MCF 10A (cell line): ENCODE measurements at regions not wholly inside any gene's neighbourhood (a gene's known extent, or its start where the extent isn't known, plus 50 kb on each side); places are given as distances from the start of the nearest gene placed in this dataset.

ENCODE experiments used
- BruUV-seq: library from RNA; stranded (reverse); fragments of 400-500 nt; replicated peaks from 2 replicates; lab custom pipeline; 2021; lab: Mats Ljungman, UMichigan
- CTCF ChIA-PET: fragments of 300-600 bp; sonication (Branson Sonifier 250); formaldehyde crosslinking; extraction: SDS; loops from one replicate; lab custom pipeline; 2021; ENCODE audit warnings: antibody characterized with exemption, inconsistent platforms; lab: Yijun Ruan, JAX
- POLR2A ChIA-PET: fragments of 300-600, 350-650 bp; sonication (Branson Sonifier 250); formaldehyde crosslinking; extraction: SDS; loops from one replicate; lab custom pipeline; 2020; ENCODE audit warnings: antibody characterized with exemption, inconsistent platforms; lab: Yijun Ruan, JAX
- DNase-seq: peaks from one replicate; pipeline ENCODE4 v3.0.0-alpha.2; 2018; ENCODE audit not compliant: unreplicated experiment
- H3K27ac Mint-ChIP-seq: one replicate; pipeline ENCODE4 v1.8.0; 2022; ENCODE audit warnings: mild to moderate bottlenecking, low read depth, mixed read lengths; ENCODE audit not compliant: unreplicated experiment
- H3K27me3 Mint-ChIP-seq: one replicate; pipeline ENCODE4 v1.8.0; 2022; ENCODE audit warnings: mixed read lengths; ENCODE audit not compliant: insufficient read depth, unreplicated experiment
- H3K36me3 Mint-ChIP-seq: one replicate; pipeline ENCODE4 v1.8.0; 2022; ENCODE audit warnings: mild to moderate bottlenecking, moderate library complexity, mixed read lengths; ENCODE audit not compliant: insufficient read depth, unreplicated experiment
- H3K4me1 Mint-ChIP-seq: one replicate; pipeline ENCODE4 v1.8.0; 2022; ENCODE audit warnings: mixed read lengths; ENCODE audit not compliant: insufficient read depth, unreplicated experiment
- H3K4me3 Mint-ChIP-seq: one replicate; pipeline ENCODE4 v1.8.0; 2022; ENCODE audit warnings: mild to moderate bottlenecking, moderate library complexity, mixed read lengths; ENCODE audit not compliant: unreplicated experiment
- H3K9me3 Mint-ChIP-seq: one replicate; pipeline ENCODE4 v1.8.0; 2022; ENCODE audit warnings: mixed read lengths; ENCODE audit not compliant: unreplicated experiment
- intact Hi-C: fragments of 100-400 bp; cut with micrococcal nuclease; formaldehyde crosslinking; loops from 2 replicates; pipeline ENCODE4 v1.14.1; 2022
- TF ChIP-seq, protein P1 (sequence below): fragments of 200-600 bp; IDR thresholded peaks from one replicate; pipeline ENCODE4 v1.8.0; 2022; ENCODE audit warnings: antibody characterized with exemption, mild to moderate bottlenecking; ENCODE audit not compliant: unreplicated experiment

- intact Hi-C loops: loop anchor here (2.0 to 10.0 kb wide), 2 partner anchors 174 to 308 kb away; no protein-coding TSS in a partner anchor
Measured at GRCh38 chr5:111859031-111859430, 102.0 kb upstream of the NREP start.

GRCh38 chr5:111857623-111858022 lies 100.6 kb upstream of the NREP start:
- no peaks in the 10 kb centered on the region for H3K9me3 Mint-ChIP-seq
- TF ChIP-seq, protein P1, sequence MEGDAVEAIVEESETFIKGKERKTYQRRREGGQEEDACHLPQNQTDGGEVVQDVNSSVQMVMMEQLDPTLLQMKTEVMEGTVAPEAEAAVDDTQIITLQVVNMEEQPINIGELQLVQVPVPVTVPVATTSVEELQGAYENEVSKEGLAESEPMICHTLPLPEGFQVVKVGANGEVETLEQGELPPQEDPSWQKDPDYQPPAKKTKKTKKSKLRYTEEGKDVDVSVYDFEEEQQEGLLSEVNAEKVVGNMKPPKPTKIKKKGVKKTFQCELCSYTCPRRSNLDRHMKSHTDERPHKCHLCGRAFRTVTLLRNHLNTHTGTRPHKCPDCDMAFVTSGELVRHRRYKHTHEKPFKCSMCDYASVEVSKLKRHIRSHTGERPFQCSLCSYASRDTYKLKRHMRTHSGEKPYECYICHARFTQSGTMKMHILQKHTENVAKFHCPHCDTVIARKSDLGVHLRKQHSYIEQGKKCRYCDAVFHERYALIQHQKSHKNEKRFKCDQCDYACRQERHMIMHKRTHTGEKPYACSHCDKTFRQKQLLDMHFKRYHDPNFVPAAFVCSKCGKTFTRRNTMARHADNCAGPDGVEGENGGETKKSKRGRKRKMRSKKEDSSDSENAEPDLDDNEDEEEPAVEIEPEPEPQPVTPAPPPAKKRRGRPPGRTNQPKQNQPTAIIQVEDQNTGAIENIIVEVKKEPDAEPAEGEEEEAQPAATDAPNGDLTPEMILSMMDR: no peak
- no peak overlapping the region for H3K27ac Mint-ChIP-seq
- H3K4me3 Mint-ChIP-seq: no peak overlapping the region
- ChIA-PET POLR2A (interaction anchor here (1.5 kb wide), 1 partner anchor 72 kb away, joined by 4 read pairs; no protein-coding TSS in a partner anchor), CTCF (interaction anchor here (0.6 to 1.2 kb wide), 7 partner anchors 18 to 289 kb away, joined by 3 to 4 read pairs (median 3); no protein-coding TSS in a partner anchor)
- no TSS peak for BruUV-seq
- no peak for DNase-seq
- H3K4me1 Mint-ChIP-seq: peaks cover 17% of the 10 kb centered on the region
- intact Hi-C loops: loop anchor here (2.0 to 10.0 kb wide), 3 partner anchors 173 to 307 kb away; no protein-coding TSS in a partner anchor
- H3K36me3 Mint-ChIP-seq: no peaks in the 10 kb centered on the region
- no peaks in the 10 kb centered on the region for H3K27me3 Mint-ChIP-seq

More at GRCh38 chr5:111859031-111859430, 102.0 kb upstream of the NREP start:
- no peaks in the 10 kb centered on the region for H3K36me3 Mint-ChIP-seq
- POLR2A ChIA-PET: interaction anchor here (0.7 kb wide), 1 partner anchor 842 kb away, joined by 3 read pairs; no protein-coding TSS in a partner anchor
- CTCF ChIA-PET: interaction anchor here (0.8 to 1.2 kb wide), 2 partner anchors 10 to 288 kb away, joined by 3 to 4 read pairs; no protein-coding TSS in a partner anchor
- no peaks in the 10 kb centered on the region for H3K9me3 Mint-ChIP-seq
- no peak overlapping the region for H3K4me3 Mint-ChIP-seq
- DNase-seq: peak; percentile 30
- TF ChIP-seq, protein P1: no peak
- H3K4me1 Mint-ChIP-seq: peaks cover 22% of the 10 kb centered on the region
- H3K27me3 Mint-ChIP-seq: no peaks in the 10 kb centered on the region
- no TSS peak for BruUV-seq
- no peak overlapping the region for H3K27ac Mint-ChIP-seq

DNA sequence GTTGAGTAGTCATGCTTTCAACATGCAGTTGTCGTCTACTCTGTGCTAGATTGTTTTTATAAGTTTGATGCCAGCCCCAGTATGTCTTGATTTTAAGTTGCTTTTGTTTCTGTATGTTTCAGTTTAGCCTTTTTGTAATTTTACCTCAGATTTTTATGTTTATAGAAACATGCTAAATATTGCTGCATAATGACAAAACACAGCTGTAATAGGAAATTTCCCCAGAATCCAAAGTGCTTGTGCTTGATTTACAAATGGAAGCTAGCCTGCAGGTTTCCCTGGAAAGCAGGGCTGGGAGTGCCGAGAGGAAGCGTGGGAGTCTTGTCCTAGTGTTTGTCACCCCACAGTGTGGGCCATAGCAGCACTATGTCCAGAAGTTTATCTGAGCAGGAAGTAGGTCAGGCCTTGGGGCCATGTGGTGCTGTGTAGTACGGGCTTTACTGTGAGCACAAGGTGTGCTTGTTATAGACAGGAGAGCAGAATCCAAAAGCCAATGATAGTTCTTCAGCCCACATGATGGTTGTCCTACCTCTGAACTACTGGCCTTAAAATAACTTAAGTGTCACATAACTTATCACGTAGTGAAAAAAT lies 100.0 kb upstream of the NREP start:
- H3K27ac Mint-ChIP-seq: no peak overlapping the region
- ChIA-PET POLR2A (interaction anchor here (1.5 kb wide), 1 partner anchor 73 kb away, joined by 4 read pairs; no protein-coding TSS in a partner anchor), CTCF (interaction anchor here (0.6 to 1.8 kb wide), 8 partner anchors 22 to 626 kb away, joined by 3 to 8 read pairs (median 3); no protein-coding TSS in a partner anchor)
- peaks cover 17% of the 10 kb centered on the region for H3K4me1 Mint-ChIP-seq
- no TSS peak for BruUV-seq
- TF ChIP-seq, protein P1: no peak
- intact Hi-C loops: loop anchor here (2.0 to 10.0 kb wide), 2 partner anchors 172 to 290 kb away; no protein-coding TSS in a partner anchor
- no peaks in the 10 kb centered on the region for H3K27me3 Mint-ChIP-seq
- no peak overlapping the region for H3K4me3 Mint-ChIP-seq
- no peak for DNase-seq
- H3K36me3 Mint-ChIP-seq: no peaks in the 10 kb centered on the region
- no peaks in the 10 kb centered on the region for H3K9me3 Mint-ChIP-seq

DNA sequence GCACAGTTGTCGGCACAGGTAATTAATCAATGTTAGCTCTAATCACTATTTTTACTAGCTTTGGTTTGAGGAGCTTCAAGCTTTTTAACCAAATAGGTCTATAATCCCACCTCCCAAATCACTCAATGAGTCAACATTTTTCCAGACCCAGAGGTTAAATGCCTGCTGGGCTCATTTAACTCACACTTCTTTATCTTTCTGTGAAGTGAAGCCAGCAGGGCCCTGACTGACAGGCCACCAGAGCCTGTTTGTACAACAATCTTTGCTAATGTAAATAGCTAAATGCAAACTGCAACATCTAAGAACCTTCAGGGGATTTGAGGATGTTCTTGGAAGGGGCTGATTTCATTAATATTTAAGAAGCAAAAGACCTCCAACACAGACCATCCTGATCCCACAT lies 98.4 kb upstream of the NREP start:
- intact Hi-C loops: loop anchor here (10.0 kb wide), 1 partner anchor 171 kb away; no protein-coding TSS in a partner anchor
- no peak for DNase-seq
- Mint-ChIP-seq H3K4me3 (no peak overlapping the region), H3K27me3 (no peaks in the 10 kb centered on the region), H3K4me1 (peaks cover 15% of the 10 kb centered on the region), H3K27ac (no peak overlapping the region), H3K36me3 (no peaks in the 10 kb centered on the region), H3K9me3 (no peaks in the 10 kb centered on the region)
- TF ChIP-seq, protein P1: no peak
- no TSS peak for BruUV-seq
- ChIA-PET POLR2A (no interaction called here), CTCF (interaction anchor here (1.0 to 1.8 kb wide), 2 partner anchors 29 to 291 kb away, joined by 3 to 8 read pairs; no protein-coding TSS in a partner anchor)
